ENCODE measurements at regions not wholly inside any gene's neighbourhood (a gene's known extent, or its start where the extent isn't known, plus 50 kb on each side); places are given as distances from the start of the nearest gene placed in this dataset.

DNA sequence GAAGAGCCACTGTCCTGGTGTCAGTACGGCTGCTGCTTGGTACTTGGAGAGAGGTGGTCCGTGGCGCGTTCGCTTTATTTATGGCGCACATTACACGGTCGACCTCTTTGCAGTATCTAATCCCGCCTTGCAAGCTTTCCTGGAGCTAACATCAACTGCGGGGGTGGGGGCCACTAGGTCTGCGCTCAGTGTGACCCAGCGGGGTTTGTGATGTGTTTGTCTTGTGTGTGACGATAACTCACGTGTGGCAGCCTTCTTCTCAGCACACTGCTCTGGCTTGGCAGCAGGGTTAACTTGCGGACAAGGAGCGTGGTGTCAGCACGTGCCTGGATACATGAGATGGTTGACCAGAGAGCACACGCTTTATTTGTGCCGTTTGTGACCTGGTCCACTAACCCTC lies 122.2 kb upstream of the RTL1 start:
- no peak for DNase-seq (ENCODE audit: low read depth in 2 of 2)

DNA sequence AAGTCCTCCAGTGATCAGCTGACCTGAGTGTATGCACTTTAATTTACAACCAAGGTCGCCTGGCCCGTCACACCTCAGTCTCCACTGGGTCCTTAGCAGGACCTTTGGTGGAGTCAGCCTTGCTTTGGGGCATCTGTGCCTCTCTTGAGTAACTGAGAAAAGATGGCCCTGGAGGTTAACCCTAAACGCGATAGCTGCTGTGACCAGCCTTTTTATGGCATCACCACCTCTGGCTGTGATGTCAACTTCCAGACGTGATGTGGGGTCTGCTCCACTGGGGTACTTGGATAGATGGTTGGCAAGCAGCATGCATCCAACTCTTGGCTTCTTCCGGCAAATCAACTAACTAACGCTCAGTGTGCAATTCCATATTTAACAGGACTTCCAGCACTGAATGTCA lies 122.8 kb upstream of the RTL1 start:
- no peak for DNase-seq (ENCODE audit: low read depth in 2 of 2)

- no peak for DNase-seq (ENCODE audit: low read depth in 2 of 2)
These were observed 123.8 kb upstream of the RTL1 start for GRCh38 chr14:101027291-101027690.

DNA sequence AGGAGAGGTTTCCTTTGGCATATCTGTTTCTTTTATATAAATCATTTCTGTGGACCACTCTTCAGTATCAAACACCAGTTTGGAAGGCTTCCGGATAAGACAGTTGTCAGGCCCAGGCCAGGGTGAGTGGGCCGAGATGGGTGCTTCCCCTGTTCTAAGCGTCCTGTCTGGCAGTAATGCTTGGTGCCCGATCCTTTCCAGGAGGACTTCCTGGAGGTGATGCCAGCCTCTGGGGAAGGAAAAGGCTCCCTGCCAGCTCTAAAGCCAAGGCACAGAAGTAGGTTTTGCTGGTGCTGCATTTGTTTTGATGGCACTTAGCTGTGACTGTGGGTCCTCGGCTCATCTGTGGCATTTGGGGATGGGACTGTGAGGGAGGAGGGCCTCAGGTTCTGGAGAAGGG lies 124.4 kb upstream of the RTL1 start:
- no peak for DNase-seq (ENCODE audit: low read depth in 2 of 2)

- DNase-seq (ENCODE audit: low read depth in 2 of 2): no peak
These were observed 125.6 kb upstream of the RTL1 start for GRCh38 chr14:101028971-101029667.

DNA sequence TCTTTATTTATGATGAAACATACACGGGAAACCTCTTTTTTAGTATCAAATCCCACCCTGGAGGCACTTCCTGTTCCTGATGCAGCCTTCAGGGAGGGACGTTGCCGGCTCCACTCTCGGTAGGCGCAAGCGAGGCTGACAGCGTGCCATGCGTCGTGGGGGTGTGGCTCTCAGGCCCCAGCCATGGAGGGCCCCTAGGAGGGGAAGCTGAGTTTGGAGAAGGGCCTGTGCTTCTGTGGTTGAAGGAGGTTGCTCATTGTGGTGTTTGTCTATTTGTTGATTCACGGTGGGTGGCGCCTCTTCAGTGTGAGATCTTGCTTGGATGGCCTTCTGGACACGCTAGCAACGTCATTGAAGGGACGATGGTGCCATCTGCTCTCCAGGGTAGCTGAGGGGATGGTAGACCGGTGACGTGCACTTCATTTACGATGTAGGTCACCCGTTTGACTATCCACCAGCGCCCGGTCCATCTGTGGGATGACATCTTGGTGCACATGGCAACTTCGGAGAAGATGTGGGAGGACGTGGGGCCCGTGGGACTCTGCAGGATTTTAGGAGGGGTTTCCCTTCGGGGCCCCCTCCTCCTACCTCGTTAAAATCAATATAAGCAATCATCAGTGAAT lies 126.3 kb upstream of the RTL1 start:
- DNase-seq (ENCODE audit: low read depth in 2 of 2): no peak

- DNase-seq (ENCODE audit: low read depth in 2 of 2): no peak
These were observed 127.1 kb upstream of the RTL1 start for GRCh38 chr14:101030586-101030985.

GRCh38 chr14:101031186-101031585 lies 127.7 kb upstream of the RTL1 start:
- DNase-seq (ENCODE audit: low read depth in 2 of 2): no peak

- DNase-seq (ENCODE audit: low read depth in 2 of 2): no peak
These were observed 128.2 kb upstream of the RTL1 start for GRCh38 chr14:101031721-101032120.

- no peak for DNase-seq (ENCODE audit: low read depth in 2 of 2)
These were observed 128.9 kb upstream of the RTL1 start for GRCh38 chr14:101032433-101032832.

DNA sequence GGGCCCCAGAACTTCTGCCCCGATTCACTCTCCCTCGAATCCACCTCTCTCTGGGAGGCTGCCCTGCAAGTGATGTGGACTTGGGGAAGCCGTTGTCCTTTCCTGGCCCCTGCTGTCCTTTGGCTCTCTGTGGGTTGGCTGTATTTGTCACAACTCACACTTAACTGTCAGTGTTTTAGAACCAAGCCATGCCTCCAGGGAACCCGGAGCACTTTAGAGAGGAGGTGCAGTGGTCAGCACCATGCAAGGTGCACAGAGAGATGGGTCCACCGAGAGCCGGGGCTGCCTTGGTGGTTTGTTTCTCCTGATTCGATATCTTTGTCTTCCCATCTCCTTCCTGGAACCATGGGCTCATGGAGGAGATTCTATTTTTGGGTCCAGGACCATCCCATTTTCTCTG lies 129.5 kb upstream of the RTL1 start:
- no peak for DNase-seq (ENCODE audit: low read depth in 2 of 2)

DNA sequence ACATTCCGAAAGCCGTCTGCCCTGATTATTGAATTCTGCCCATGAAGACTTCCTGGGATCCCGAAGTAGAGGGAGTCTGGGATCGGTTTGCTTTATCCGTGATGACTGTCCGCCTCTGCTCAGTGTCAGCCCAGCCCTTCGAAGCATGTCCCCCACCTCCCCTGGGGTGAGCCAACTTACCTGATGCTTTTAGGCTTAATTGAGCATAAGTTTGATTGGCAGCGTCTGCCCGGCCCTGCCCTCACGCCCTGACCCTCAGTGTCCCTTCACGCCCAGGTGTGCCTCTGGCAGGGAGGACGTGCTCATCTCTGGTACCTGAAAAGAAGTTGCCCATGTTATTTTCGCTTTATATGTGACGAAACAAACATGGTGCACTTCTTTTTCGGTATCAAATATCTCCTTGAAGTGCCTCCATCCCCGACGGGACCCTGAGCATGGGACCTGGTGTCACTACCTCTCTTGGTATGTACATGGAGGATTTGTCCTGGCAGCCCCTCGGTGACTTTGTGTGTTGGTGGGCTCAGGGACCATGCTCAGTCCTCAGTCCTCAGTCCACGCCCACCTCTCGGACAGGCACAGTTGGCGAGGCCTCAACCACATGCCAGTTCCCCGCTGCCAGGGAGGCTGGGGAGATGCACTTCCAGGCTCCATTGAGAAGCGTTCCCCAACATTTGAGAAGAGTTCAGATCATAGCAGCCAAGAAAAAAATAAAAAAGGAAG lies 130.1 kb upstream of the RTL1 start:
- no peak for DNase-seq (ENCODE audit: low read depth in 2 of 2)

- DNase-seq (ENCODE audit: low read depth in 2 of 2): no peak
These were observed 131.5 kb upstream of the RTL1 start for GRCh38 chr14:101034986-101035385.

DNA sequence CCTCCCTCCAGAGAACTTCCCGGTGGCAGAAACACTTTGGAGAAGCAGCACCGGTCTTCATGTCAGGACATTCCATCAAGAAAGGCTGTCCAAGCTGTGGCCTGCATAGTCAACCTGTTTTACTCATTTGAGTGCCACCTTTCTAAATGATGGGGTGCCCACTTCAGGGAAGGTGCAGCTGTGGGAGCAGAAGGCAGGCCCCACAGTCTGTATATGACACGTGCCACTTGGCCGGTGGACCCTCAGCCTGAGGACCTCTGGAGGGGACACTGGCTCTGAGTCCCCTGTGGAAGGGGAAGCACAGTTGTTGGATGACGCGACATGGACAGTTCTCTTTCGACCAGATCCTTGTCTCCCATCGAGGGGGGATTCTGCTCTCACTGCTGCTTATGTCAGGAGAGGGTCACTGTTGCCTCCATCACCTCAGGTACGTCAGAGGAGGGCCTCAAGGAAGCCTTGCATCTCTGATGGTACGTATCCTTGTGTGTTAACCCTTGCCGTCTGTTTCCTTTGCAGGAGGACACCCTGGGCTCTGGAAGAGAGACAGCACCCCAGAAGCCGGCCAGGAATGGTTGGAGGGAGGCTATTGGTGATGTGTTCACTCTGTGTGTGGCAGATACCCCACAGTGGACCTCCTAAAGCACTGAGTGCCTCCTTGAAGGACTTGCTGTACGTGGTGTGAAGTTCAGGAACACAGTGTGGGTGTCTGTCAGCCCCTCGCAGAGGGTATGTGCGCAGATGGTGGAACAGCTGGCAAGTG lies 132.1 kb upstream of the RTL1 start:
- DNase-seq (ENCODE audit: low read depth in 2 of 2): no peak

GRCh38 chr14:101037021-101037817 lies 133.7 kb upstream of the RTL1 start:
- no peak for DNase-seq (ENCODE audit: low read depth in 2 of 2)

GRCh38 chr14:101039031-101039754 lies 135.7 kb upstream of the RTL1 start:
- no peak for DNase-seq (ENCODE audit: low read depth in 2 of 2)

GRCh38 chr14:101039755-101040138 lies 136.2 kb upstream of the RTL1 start:
- DNase-seq (ENCODE audit: low read depth in 2 of 2): no peak

DNA sequence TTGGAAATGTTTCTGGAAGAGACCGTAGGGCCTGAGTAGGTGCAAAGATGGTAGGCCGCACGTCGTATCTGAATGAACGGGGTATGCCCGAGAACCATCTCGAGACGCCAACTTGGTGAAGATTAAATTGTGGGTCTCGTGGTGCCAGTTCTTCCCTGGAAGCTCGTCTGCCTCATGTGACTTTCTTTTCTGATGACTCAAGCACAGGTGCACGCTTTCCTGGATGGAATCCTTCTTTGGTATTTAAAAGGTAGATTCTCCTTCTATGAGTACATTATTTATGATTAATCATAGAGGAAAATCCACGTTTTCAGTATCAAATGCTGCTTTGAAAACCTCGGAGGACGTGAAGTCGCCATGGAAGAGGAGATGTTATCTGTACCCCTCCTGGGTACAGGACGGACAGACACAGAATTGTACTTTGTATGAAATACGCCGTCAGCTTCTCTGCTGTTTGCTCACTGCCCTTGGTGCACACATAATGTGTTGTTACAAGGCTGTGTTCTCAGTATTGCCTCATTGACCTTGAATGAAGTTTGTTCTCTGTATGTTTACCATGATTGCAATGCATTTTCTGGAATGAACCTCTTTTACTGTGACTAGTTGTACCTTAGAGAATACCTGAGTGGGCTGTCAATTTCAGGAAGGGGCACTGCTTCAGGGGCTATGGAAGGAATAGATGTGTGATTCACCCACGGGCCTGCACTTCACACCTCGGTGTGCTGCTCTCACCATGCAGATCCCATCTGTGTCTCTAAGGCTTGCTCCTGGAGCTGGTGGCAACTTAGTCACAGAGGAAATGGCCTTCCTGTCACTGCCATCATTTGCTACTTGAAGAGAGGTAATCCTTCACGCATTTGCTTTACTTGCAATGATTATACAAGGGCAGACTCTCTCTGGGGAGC lies 137.3 kb upstream of the RTL1 start:
- no peak for DNase-seq (ENCODE audit: low read depth in 2 of 2)

DNA sequence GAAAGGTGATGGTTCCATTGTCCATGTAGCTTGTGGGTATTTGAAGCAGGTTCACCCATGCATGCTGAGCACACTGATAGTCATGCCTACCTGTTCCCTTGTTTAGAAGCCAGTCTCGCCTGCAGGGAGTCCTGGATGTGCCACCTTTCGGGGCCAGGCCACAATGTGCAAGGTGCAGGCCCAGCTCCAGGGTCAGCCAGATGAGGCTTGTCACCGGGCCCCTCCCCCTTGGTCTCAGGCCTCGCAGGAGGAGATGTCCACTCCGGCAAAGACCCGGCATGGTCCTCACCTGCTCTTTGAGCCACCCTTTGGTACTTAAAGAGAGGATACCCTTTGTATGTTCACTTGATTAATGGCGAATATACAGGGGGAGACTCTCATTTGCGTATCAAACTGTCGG lies 140.4 kb upstream of the RTL1 start:
- DNase-seq (ENCODE audit: low read depth in 2 of 2): no peak

DNA sequence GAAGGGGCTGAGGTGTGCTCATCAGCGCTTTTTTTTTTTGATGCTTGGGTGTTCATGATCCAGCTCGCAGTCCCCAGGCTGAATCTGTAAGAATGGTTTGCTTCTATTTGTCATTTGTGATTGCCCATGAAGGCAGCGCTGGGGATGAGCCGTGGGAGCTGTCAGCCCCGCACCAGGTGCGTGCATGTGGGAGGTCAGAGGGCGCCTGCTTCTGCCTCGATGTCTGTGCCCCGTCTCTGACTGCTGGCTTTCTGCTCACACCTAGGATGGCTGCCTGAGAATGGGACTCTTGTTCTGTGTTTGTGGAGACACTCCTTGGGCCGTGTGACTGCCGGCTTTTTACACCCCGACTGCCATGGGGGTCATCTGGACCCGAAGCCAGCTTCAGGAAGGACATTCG lies 141.2 kb upstream of the RTL1 start:
- no peak for DNase-seq (ENCODE audit: low read depth in 2 of 2)
